ENCODE measurements at regions not wholly inside any gene's neighbourhood (a gene's known extent, or its start where the extent isn't known, plus 50 kb on each side); places are given as distances from the start of the nearest gene placed in this dataset.

- TF ChIP-seq CTCF (IDR thresholded peaks at IDR 0.05) (no peak), POLR2A (IDR thresholded peaks at IDR 0.05) (no peak), EP300 (IDR thresholded peaks at IDR 0.05) (no peak)
Measured at GRCh38 chr2:58985541-58985940, 744.4 kb upstream of the FANCL start.
